PC-3 (cell line): ENCODE measurements at regions not wholly inside any gene's neighbourhood (a gene's known extent, or its start where the extent isn't known, plus 50 kb on each side); places are given as distances from the start of the nearest gene placed in this dataset.

Source experiments
- ATAC-seq: fragments of 200-7000 bp; cut with Tn5 transposase; 2 replicates; pipeline ENCODE4 v1.9.1; 2020; ENCODE audit warnings: mild to moderate bottlenecking, moderate library complexity
- BruUV-seq: library from RNA; stranded (reverse); fragments of 400-500 nt; replicated peaks from 2 replicates; lab custom pipeline; 2021; lab: Mats Ljungman, UMichigan
- CTCF ChIA-PET: fragments of 300-600 bp; sonication (Branson Sonifier 250); formaldehyde crosslinking; loops from one replicate; lab custom pipeline; 2022; ENCODE audit warnings: antibody characterized with exemption; lab: Charles Lee
- POLR2A ChIA-PET: fragments of 300-600 bp; sonication (Branson Sonifier 250); formaldehyde crosslinking; loops from one replicate; lab custom pipeline; 2022; ENCODE audit warnings: antibody characterized with exemption; ENCODE audit not compliant: unreplicated experiment; lab: Charles Lee
- DNase-seq: peaks from one replicate; pipeline ENCODE4 v3.0.0-alpha.2; 2015
- H2AFZ ChIP-seq: fragments of 300-600 bp; sonication (generic); 2 replicates; pipeline ENCODE4 v1.6.0; 2016; ENCODE audit warnings: antibody characterized with exemption, low read length
- H3F3A ChIP-seq: fragments of 300-600 bp; sonication (generic); one replicate; pipeline ENCODE4 v1.6.0; 2017; ENCODE audit warnings: antibody characterized with exemption, low read length, control low read depth, mild to moderate bottlenecking; ENCODE audit not compliant: unreplicated experiment
- H3K27ac ChIP-seq: fragments of 300-600 bp; sonication (generic); 2 replicates; pipeline ENCODE4 v1.5.1; 2016; ENCODE audit warnings: mild to moderate bottlenecking, low read length
- H3K27me3 ChIP-seq: fragments of 300-600 bp; sonication (generic); 2 replicates; pipeline ENCODE4 v1.6.1; 2016; ENCODE audit warnings: low read length, mixed read lengths
- H3K36me3 ChIP-seq: fragments of 300-600 bp; sonication (generic); 2 replicates; pipeline ENCODE4 v1.6.1; 2016; ENCODE audit warnings: low read depth, mixed run types, low read length, mixed read lengths
- H3K4me1 ChIP-seq: fragments of 300-600 bp; sonication (generic); 2 replicates; pipeline ENCODE4 v1.5.1; 2016; ENCODE audit warnings: low read length; ENCODE audit not compliant: insufficient read depth
- H3K4me2 ChIP-seq: fragments of 300-600 bp; sonication (generic); 2 replicates; pipeline ENCODE4 v1.6.0; 2016; ENCODE audit warnings: low read length
- H3K4me3 ChIP-seq: fragments of 300-600 bp; sonication (generic); 2 replicates; pipeline ENCODE4 v1.5.1; 2016; ENCODE audit warnings: mild to moderate bottlenecking, low read length, mixed read lengths
- H3K79me2 ChIP-seq: fragments of 300-600 bp; sonication (generic); 2 replicates; pipeline ENCODE4 v1.6.1; 2017; ENCODE audit warnings: low read length, mixed read lengths
- H3K9ac ChIP-seq: fragments of 300-600 bp; sonication (generic); 2 replicates; pipeline ENCODE4 v1.6.0; 2016; ENCODE audit warnings: mild to moderate bottlenecking, low read length
- H3K9me2 ChIP-seq: fragments of 300-600 bp; sonication (generic); replicated peaks from 2 replicates; pipeline ENCODE4 v1.6.1; 2016; ENCODE audit warnings: mixed run types, low read length, mixed read lengths
- H3K9me3 ChIP-seq: fragments of 300-600 bp; sonication (generic); 2 replicates; pipeline ENCODE4 v1.6.1; 2016; ENCODE audit warnings: low read length, mixed read lengths
- H4K20me1 ChIP-seq: fragments of 300-600 bp; sonication (generic); 2 replicates; pipeline ENCODE4 v1.6.1; 2016; ENCODE audit warnings: low read length, mixed read lengths
- EZH2 ChIP-seq: fragments of 300-600 bp; sonication (generic); IDR thresholded peaks from one replicate; pipeline ENCODE4 v1.6.1; 2017; ENCODE audit warnings: antibody characterized with exemption, mild to moderate bottlenecking, low read length; ENCODE audit not compliant: unreplicated experiment
- EZH2phosphoT487 ChIP-seq: fragments of 300-600 bp; sonication (generic); IDR thresholded peaks from 2 replicates; pipeline ENCODE4 v1.6.1; 2018; ENCODE audit warnings: mild to moderate bottlenecking, antibody characterized with exemption, low read length, borderline replicate concordance
- intact Hi-C: fragments of 100-400 bp; cut with micrococcal nuclease; formaldehyde crosslinking; loops from 2 replicates; pipeline ENCODE4 v1.9.0; 2023
- TF ChIP-seq, protein P1 (sequence below): fragments of 300-600 bp; sonication (generic); conservative IDR thresholded peaks from 2 replicates; pipeline ENCODE4 v1.5.1; 2017; ENCODE audit warnings: antibody characterized with exemption, low read depth, mild to moderate bottlenecking, low read length

DNA sequence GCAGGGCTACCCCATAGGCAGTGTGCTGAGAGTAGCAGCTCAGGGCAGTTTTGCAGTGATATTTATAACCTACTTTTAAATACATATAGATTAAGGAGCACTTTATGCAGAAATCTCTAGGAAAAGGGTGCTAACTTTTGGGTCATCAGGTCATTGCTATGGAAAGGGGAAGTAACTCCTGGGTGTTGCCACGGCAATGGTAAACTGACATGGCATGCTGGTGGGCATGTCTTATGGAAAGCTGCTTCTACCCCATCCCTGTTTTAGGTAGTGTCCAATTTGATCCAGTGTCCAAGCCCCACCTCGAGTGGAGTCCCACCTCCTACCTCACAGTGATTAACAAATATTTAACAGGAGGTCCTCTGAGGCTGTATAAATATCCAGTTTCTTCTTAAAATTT, 56.8 kb upstream of the XPA start:
- H3K27ac ChIP-seq: no peak overlapping the region
- intact Hi-C loops: no loop called here
- TF ChIP-seq, protein P1, sequence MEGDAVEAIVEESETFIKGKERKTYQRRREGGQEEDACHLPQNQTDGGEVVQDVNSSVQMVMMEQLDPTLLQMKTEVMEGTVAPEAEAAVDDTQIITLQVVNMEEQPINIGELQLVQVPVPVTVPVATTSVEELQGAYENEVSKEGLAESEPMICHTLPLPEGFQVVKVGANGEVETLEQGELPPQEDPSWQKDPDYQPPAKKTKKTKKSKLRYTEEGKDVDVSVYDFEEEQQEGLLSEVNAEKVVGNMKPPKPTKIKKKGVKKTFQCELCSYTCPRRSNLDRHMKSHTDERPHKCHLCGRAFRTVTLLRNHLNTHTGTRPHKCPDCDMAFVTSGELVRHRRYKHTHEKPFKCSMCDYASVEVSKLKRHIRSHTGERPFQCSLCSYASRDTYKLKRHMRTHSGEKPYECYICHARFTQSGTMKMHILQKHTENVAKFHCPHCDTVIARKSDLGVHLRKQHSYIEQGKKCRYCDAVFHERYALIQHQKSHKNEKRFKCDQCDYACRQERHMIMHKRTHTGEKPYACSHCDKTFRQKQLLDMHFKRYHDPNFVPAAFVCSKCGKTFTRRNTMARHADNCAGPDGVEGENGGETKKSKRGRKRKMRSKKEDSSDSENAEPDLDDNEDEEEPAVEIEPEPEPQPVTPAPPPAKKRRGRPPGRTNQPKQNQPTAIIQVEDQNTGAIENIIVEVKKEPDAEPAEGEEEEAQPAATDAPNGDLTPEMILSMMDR: no peak
- TF ChIP-seq EZH2 (no peak), EZH2phosphoT487 (no peak)
- H3K36me3 ChIP-seq: no peaks in the 10 kb centered on the region
- no peaks in the 10 kb centered on the region for H3K4me1 ChIP-seq
- no peaks in the 10 kb centered on the region for H3K27me3 ChIP-seq
- no peak overlapping the region for H3K4me2 ChIP-seq
- no peaks in the 10 kb centered on the region for H3K9me3 ChIP-seq
- DNase-seq: no peak
- H3K79me2 ChIP-seq: no peaks in the 10 kb centered on the region
- H4K20me1 ChIP-seq: no peaks in the 10 kb centered on the region
- H3F3A ChIP-seq: no peaks in the 10 kb centered on the region
- ChIA-PET POLR2A (no interaction called here), CTCF (no interaction called here)
- no peak overlapping the region for H2AFZ ChIP-seq
- no peak overlapping the region for H3K4me3 ChIP-seq
- ATAC-seq: no peak
- no peak overlapping the region for H3K9ac ChIP-seq
- H3K9me2 ChIP-seq: no peaks in the 10 kb centered on the region
- BruUV-seq: no TSS peak

GRCh38 chr9:97755618-97756267, 58.6 kb upstream of the XPA start:
- Histone ChIP-seq H3K9me2 (no peaks in the 10 kb centered on the region), H3K9ac (no peak overlapping the region), H2AFZ (no peak overlapping the region), H3K4me2 (no peak overlapping the region), H3F3A (no peaks in the 10 kb centered on the region), H3K27me3 (no peaks in the 10 kb centered on the region), H3K4me1 (no peaks in the 10 kb centered on the region), H3K4me3 (no peak overlapping the region), H3K79me2 (no peaks in the 10 kb centered on the region), H3K27ac (no peak overlapping the region), H4K20me1 (no peaks in the 10 kb centered on the region), H3K36me3 (no peaks in the 10 kb centered on the region), H3K9me3 (no peaks in the 10 kb centered on the region)
- no peak for DNase-seq
- POLR2A ChIA-PET: no interaction called here
- intact Hi-C loops: no loop called here
- CTCF ChIA-PET: no interaction called here
- TF ChIP-seq EZH2 (no peak), EZH2phosphoT487 (no peak)
- TF ChIP-seq, protein P1: no peak
- no TSS peak for BruUV-seq
- ATAC-seq: no peak

GRCh38 chr9:97756991-97757390, 59.9 kb upstream of the XPA start:
- H3K4me1 ChIP-seq: no peaks in the 10 kb centered on the region
- no peaks in the 10 kb centered on the region for H4K20me1 ChIP-seq
- no peak for ATAC-seq
- H3K9me2 ChIP-seq: no peaks in the 10 kb centered on the region
- H3K4me2 ChIP-seq: no peak overlapping the region
- H2AFZ ChIP-seq: no peak overlapping the region
- POLR2A ChIA-PET: no interaction called here
- no peaks in the 10 kb centered on the region for H3K79me2 ChIP-seq
- intact Hi-C loops: no loop called here
- H3K27me3 ChIP-seq: no peaks in the 10 kb centered on the region
- no peak for TF ChIP-seq EZH2phosphoT487
- TF ChIP-seq, protein P1: no peak
- no peak for TF ChIP-seq EZH2
- no peak for DNase-seq
- H3K9ac ChIP-seq: no peak overlapping the region
- H3K4me3 ChIP-seq: no peak overlapping the region
- no peak overlapping the region for H3K27ac ChIP-seq
- no peaks in the 10 kb centered on the region for H3F3A ChIP-seq
- CTCF ChIA-PET: no interaction called here
- BruUV-seq: no TSS peak
- no peaks in the 10 kb centered on the region for H3K9me3 ChIP-seq
- H3K36me3 ChIP-seq: no peaks in the 10 kb centered on the region
